Glutamatergic neuron (in vitro differentiated cells): ENCODE measurements at regions not wholly inside any gene's neighbourhood (a gene's known extent, or its start where the extent isn't known, plus 50 kb on each side); places are given as distances from the start of the nearest gene placed in this dataset.
"Not testable (repeated sequence)": the region's sequence is repeated elsewhere in the genome, so short reads cannot be mapped to it uniquely, and the experiment has no call there.

Experiments used
- DNase-seq: peaks from one replicate; pipeline ENCODE4 v3.0.0; 2022
- H3K27ac Mint-ChIP-seq: one replicate; pipeline ENCODE4 v1.8.0; 2020; ENCODE audit warnings: mild to moderate bottlenecking, mixed read lengths, inconsistent platforms; ENCODE audit not compliant: unreplicated experiment
- H3K27me3 Mint-ChIP-seq: one replicate; pipeline ENCODE4 v1.8.0; 2020; ENCODE audit warnings: mild to moderate bottlenecking, moderate library complexity, mixed read lengths, inconsistent platforms; ENCODE audit not compliant: unreplicated experiment
- H3K36me3 Mint-ChIP-seq: one replicate; pipeline ENCODE4 v1.8.0; 2020; ENCODE audit warnings: mild to moderate bottlenecking, mixed read lengths, inconsistent platforms; ENCODE audit not compliant: unreplicated experiment
- H3K4me1 Mint-ChIP-seq: one replicate; pipeline ENCODE4 v1.8.0; 2020; ENCODE audit warnings: mild to moderate bottlenecking, low read depth, mixed read lengths, inconsistent platforms; ENCODE audit not compliant: unreplicated experiment
- H3K4me3 Mint-ChIP-seq: one replicate; pipeline ENCODE4 v1.8.0; 2020; ENCODE audit warnings: mild to moderate bottlenecking, mixed read lengths, inconsistent platforms; ENCODE audit not compliant: unreplicated experiment
- H3K9me3 Mint-ChIP-seq: one replicate; pipeline ENCODE4 v1.8.0; 2020; ENCODE audit warnings: mild to moderate bottlenecking, moderate library complexity, mixed read lengths, inconsistent platforms; ENCODE audit not compliant: unreplicated experiment
- CTCF ChIP-seq: fragments of 200-600 bp; sonication (generic); IDR thresholded peaks from one replicate; pipeline ENCODE4 v1.5.0; 2021; ENCODE audit not compliant: partially characterized antibody, unreplicated experiment

- Mint-ChIP-seq H3K4me3 (no peak overlapping the region), H3K36me3 (peaks cover 19% of the 10 kb centered on the region), H3K9me3 (peaks cover 13% of the 10 kb centered on the region), H3K27ac (no peak overlapping the region), H3K4me1 (no peaks in the 10 kb centered on the region), H3K27me3 (no peaks in the 10 kb centered on the region)
- no peak for TF ChIP-seq CTCF
- no peak for DNase-seq
Observed at GRCh38 chr10:63812501-63812900, 291.3 kb downstream of the REEP3 start.

- peaks cover 9% of the 10 kb centered on the region for H3K36me3 Mint-ChIP-seq
- no peak overlapping the region for H3K27ac Mint-ChIP-seq
- H3K4me1 Mint-ChIP-seq = peaks cover 4% of the 10 kb centered on the region
- H3K27me3 Mint-ChIP-seq = no peaks in the 10 kb centered on the region
- DNase-seq = peak; percentile 84
- H3K9me3 Mint-ChIP-seq = peaks cover 2% of the 10 kb centered on the region
- H3K4me3 Mint-ChIP-seq = no peak overlapping the region
- peak; percentile 92 for TF ChIP-seq CTCF
Observed at GRCh38 chr10:63819753-63820329, 298.6 kb downstream of the REEP3 start.

- Mint-ChIP-seq H3K36me3 (peaks cover 9% of the 10 kb centered on the region), H3K27ac (no peak overlapping the region), H3K4me1 (peaks cover 4% of the 10 kb centered on the region), H3K27me3 (no peaks in the 10 kb centered on the region), H3K9me3 (no peaks in the 10 kb centered on the region), H3K4me3 (no peak overlapping the region)
- no peak for TF ChIP-seq CTCF
- DNase-seq = no peak
Observed at GRCh38 chr10:63822496-63822895, 301.3 kb downstream of the REEP3 start.

GRCh38 chr10:63825111-63825510 lies 303.9 kb downstream of the REEP3 start:
- no peak overlapping the region for H3K4me3 Mint-ChIP-seq
- no peaks in the 10 kb centered on the region for H3K27me3 Mint-ChIP-seq
- H3K36me3 Mint-ChIP-seq = peaks cover 9% of the 10 kb centered on the region
- no peaks in the 10 kb centered on the region for H3K4me1 Mint-ChIP-seq
- no peak for DNase-seq
- no peaks in the 10 kb centered on the region for H3K9me3 Mint-ChIP-seq
- H3K27ac Mint-ChIP-seq = no peak overlapping the region
- TF ChIP-seq CTCF = no peak

GRCh38 chr10:63825766-63826165 lies 304.6 kb downstream of the REEP3 start:
- no peak for DNase-seq
- no peaks in the 10 kb centered on the region for H3K9me3 Mint-ChIP-seq
- H3K4me3 Mint-ChIP-seq = no peak overlapping the region
- TF ChIP-seq CTCF = no peak
- H3K36me3 Mint-ChIP-seq = peaks cover 9% of the 10 kb centered on the region
- H3K27me3 Mint-ChIP-seq = no peaks in the 10 kb centered on the region
- no peak overlapping the region for H3K27ac Mint-ChIP-seq
- H3K4me1 Mint-ChIP-seq = no peaks in the 10 kb centered on the region

- not testable (repeated sequence) for H3K9me3 Mint-ChIP-seq, H3K4me1 Mint-ChIP-seq, H3K4me3 Mint-ChIP-seq, DNase-seq, H3K27me3 Mint-ChIP-seq, H3K36me3 Mint-ChIP-seq, H3K27ac Mint-ChIP-seq
Observed at GRCh38 chr10:63827018-63827417, 305.8 kb downstream of the REEP3 start.
